Stimulated activated CD8-positive, alpha-beta memory T cell treated with anti-CD3 and anti-CD28 coated beads, Interleukin-7, amount 100 ng/mL, for 1 hour (primary cell): ENCODE measurements at regions not wholly inside any gene's neighbourhood (a gene's known extent, or its start where the extent isn't known, plus 50 kb on each side); places are given as distances from the start of the nearest gene placed in this dataset.

Source experiments
- DNase-seq, 2 donors: peaks; one replicate each; pipeline ENCODE4 v3.0.0-alpha.2; 2020; ENCODE audit warnings: low read depth in 2 of 2

DNA sequence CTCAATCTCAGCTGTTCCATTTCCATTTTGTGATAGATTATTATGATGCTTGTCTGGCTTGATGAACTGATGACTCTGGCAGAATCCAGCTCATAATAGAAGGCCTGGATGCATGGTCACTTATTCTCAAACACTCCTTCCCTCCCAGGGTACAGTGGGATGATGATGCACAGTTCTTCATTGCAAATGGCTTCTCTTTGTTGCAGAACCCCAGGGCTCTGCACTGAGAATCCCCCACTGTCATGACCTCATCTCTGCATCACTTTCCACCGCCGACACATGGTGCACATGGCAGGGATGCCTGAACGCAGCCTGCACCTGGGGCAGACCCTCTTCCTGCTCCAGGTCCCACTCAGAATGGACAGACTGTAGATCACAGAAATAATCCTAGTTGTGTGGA is 515.6 kb upstream of the NR2F2 start:
- DNase-seq: no peak

DNA sequence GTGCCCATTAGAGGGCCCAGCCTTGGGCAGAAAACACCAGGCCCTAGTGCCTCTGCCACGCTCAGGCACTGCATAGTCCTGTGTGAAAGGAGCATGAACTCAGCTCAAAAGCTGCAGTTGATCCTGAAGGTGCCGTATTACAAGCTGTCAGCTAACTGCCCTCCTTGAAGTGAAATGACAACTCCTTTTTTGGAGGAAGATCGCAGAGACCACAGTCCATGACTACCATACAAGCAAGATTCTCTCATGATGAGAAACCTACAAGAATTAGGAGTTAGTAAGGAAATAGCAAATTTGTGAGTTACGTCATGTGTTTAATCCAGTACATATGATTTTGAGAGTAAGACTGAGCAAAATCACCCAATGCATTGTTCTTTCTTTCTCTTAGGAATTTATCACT is 513.9 kb upstream of the NR2F2 start:
- no peak for DNase-seq

DNA sequence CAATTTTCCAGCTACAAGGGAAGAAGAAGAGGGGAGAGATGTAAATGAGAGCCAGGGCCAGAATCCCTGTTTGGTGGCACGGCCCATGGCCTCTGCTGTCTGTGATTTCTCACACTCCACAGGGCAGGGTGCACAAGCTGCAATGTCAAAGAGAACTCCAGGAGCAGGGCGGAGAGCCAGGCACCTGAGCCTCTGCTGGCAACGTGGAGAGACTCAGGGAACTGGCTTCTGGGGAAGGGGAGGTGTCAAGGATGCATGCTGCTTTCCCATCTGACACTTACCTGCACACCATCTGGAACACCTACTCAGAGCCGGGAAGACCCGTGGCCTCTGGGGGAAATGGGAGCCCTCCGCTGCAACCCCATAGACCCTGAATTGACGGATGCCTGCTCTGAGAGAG is 507.5 kb upstream of the NR2F2 start:
- DNase-seq: no peak

DNA sequence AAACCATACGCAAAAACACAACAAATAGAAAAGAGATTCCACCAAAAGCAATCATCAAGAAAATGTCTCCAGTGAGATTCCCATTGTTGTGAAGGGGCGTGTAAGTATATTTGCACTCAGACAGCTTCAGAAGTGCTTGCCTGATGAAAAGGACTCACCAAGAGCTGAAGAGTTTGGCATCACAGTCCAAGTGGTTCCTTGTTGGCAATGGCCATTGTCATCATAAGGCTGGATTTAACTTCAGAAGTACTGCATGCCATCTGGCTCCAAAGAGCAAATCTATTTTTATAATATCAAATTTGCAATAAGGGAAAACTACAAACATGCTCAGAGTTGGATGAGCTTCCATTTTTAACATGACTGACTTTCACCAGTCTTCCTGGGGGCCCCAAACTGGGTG is 505.3 kb upstream of the NR2F2 start:
- DNase-seq: no peak

DNA sequence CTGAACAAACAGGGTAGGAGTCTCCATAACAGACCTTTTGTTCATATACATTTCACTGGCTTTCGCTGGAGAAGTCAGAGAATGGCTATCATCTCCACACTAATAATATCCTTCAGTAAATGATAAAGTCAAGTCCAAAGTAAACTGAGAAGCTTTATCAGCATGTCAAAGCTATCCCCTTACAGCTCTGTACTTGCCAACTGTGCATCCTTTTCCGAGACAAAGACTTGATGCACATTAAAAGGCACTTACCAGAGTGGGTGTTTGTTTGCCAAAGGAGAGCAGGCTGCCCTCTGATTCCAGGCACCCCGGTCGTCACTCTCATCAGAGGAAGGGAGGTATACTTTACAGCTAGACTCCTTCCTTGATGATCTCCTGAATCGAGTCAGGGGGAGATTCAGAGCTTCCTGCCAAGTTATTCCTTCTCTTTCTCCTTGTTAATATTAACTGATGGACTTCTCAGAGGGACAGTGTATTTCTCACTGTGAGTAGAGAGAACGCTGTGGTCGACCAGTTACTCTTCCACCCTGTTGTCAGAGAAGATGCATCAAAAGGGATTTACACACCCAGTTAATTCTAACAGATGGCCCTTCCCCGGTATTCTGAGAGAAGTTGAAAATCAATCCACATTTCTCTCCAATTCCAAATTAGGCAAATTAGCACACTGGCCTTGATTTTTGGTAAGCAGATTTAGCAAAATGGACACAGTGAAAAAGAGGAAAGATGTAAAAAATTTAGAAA is 504.7 kb upstream of the NR2F2 start:
- no peak for DNase-seq

DNA sequence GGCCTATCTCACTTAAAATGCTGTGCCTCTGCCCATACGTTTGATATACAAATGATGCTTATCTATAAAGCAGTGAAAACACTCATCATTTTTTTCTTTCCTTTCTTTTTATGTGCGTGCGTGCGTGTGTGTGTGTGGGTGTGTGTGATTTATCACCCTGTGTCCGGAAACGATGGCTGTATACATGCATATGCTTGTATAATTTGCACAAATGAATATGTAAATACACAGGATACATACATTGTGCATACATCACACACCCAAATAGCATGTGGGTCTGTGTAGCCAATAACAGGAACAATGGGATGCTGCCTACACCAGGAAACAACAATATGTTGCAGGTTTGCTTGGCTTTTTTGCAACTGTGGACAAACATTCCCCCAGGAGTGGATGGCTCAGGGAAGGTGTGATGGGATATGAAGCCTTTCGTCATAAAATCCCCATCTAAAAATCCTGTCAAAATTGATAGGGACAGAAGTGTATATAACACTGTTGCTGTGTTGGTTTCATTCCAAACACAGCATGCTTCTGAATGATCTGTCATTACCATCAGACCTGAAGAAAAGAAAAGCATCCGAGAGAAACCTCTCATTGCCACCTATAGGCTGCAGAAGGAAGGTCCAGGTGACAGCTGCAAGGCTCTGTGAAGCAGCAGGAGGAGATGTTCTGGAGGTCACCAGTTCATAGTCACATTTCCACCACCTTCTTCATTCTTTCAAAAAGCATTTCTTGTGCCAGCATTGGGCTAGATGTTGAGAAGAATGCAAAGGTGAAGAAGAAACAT is 503.9 kb upstream of the NR2F2 start:
- DNase-seq: no peak

DNA sequence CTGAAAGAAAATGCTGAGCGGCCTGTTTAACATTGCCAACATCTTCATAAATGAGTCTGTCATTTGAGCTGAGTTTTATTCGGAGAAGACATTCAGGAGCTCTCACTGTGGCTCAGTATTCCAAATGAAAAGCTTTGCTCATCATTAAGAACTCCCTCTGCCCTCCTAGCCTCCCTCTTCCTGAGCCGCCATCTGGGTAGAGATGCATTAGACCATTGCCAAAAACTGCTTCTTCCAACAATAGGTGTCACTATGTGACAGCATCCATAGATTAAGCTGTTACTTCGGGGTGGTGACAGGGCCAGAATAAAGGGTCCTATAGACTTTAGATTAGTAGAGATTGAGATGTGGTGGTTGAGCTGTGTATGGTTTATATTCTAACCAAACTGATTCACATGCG is 501.4 kb upstream of the NR2F2 start:
- DNase-seq: no peak

DNA sequence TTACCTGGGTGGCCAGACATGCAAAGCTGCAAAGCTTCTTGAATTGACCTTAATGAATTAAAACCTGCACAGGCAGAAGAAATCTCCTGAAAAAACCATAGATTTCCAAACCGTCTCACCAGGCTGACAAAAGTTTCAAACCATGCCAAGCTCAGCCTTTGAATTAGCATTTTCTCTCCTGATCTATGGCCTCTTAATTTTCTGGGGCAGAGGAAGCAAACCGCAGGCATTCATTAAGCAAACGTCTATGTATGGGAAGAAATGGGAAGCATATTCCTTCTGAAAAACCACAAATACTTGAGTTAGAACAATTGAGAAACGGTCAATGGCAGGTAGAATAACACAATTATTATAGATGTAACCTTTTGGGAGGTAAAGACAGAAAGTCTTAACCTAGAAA is 500.2 kb upstream of the NR2F2 start:
- no peak for DNase-seq

DNA sequence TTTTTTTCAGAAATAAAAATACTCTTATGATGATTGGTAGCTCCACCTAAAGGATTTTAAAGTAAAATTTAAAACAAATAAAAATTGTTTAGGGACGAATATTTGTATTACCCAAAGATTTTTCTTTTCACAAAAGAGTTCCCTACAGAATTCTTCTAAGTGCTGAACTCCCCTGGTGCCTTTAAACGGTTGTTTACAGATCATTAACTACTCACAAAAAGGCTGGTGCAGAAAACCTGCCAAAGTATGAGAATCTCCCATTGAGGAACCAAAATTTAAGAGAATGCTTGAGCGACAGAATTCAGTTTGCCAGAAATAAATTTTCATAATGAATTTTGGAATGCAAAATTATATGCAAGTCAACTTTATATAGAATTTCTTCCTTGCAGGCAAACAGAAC is 497.8 kb upstream of the NR2F2 start:
- no peak for DNase-seq

DNA sequence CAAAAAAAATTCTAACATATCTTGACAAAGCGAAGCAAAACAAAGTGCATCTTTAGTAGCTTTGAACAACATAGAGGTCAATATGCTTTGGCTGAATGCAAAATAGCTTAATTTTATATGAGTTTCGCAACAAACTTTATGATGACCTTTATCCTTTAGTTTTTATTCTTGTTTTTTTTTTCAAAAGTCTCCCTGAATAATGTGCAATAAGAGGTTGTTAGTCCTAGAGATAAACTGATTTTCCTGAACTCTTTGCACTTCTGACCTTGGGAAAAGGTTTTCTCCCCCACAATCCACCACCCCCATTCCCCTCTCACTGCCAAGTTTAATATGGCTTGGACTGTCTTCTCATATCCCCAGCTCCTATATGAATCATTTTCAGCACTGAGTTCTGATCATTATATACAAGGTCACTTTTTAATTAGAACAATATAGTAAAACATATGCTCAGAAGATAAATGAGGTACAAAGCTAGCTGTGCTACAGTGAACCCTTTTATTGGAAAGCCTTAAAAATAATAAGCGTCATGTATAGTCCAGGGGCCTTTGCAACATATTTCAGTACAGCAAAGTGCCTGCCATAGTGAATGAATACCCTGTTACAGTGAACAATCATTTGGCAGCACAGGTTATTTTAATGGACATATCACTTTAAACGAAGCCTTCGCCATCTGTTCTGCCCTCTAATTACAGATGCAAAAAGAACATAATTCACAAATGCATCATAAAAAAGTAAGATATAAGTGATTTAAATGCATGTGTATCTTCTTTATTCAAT is 496.3 kb upstream of the NR2F2 start:
- no peak for DNase-seq

DNA sequence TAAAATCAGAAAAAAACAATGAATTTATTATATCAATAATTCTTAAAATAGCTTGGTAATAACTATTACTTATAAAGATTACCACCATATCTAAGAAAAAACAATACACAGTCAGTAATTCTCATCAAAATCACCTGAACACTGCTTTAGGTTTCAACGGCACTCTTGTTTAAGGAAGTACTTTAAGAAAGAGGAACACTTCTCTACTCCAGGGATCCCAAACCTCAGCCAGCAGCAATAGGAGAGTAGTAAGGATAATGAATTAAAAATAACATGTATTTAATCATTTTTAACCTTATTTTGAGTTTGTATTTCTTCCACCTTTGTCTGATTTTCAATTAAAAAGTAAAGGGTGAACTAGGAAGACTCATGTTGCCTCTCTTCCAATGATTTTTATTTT is 494.0 kb upstream of the NR2F2 start:
- DNase-seq: no peak

DNA sequence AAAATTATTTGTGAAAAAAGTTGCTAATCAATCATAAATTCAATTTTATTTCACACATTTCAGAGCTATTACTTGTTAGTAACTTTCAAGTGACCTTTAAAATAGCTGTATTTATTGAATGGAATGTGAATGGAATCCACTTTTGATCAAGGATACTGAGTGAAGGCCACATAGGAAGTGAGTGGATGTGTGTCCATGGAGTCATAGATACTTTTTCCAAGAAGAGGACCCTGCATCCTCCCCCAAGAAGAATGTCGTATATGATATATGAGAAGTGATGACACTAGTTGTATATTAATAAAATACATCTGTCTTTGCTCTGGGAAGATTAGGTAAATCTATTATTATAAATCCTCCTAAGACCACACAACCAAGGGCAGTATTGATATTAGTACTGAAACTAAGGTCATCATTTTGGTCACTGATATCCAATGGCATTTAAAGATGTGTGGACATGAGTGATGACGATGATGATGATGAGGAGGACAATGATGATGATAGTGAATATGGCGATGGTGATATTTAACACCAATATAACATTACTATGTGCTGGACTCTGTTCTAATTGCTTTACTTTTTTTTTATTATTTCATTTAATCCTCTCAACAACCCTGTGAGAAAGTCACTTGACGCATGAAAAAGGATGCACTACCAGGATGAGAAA is 493.0 kb upstream of the NR2F2 start:
- DNase-seq: no peak

DNA sequence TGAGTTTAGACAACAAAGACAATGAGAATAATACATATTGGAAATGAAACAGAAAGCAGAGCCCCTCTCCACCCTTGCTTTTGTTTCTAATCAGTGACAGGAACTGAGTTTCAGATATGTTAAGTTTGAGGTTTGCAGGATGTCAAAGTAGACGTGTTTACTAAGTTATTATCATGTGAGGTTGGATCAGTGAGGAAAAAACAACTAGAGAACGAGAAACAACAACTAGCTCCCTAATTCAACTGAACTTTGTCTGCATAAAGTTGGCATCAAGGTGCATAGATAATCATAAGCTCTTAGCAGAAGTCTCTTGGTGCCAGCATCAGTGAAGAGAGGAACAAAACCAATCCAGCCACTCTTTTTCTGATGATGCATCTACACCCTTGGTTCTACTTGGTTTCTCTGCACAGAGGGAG is 491.1 kb upstream of the NR2F2 start:
- DNase-seq: no peak

DNA sequence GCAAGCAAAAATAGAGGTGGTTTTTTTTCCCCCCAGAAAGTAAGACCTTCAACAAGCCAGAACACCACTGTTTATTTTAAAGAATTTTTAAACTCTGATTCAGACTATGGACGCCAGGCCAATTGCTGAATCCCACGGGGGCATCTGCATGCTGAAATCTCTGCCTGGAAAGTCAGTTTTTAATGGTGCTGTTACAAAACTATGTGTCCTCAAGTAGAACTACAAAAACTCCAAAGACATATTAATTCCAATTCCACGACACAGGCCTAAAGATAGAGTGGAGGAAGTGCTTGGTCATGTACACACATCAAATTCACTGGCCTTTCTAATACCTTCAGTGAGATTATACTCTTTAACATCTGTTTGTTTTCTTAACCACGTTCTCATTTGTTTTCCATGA is 490.5 kb upstream of the NR2F2 start:
- DNase-seq: no peak

DNA sequence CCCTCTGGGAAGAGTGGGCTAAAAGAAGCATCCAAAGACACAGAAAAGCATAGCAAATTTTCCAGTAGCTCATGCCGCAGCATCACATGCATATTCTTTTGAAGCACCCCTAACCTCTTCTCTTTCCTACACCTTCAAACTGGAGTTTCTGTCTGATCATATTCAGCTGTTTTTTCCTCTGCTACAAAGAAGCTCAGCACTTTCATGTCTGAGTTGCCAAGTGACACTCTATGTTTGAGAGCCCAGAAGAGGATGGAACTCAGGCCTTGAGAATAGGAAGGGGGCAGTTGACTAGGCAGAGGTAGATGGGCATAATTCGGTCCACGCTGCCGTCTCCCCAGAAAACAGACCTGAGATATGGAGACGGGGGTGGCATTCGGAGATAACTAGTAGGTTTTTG is 489.6 kb upstream of the NR2F2 start:
- DNase-seq: no peak

DNA sequence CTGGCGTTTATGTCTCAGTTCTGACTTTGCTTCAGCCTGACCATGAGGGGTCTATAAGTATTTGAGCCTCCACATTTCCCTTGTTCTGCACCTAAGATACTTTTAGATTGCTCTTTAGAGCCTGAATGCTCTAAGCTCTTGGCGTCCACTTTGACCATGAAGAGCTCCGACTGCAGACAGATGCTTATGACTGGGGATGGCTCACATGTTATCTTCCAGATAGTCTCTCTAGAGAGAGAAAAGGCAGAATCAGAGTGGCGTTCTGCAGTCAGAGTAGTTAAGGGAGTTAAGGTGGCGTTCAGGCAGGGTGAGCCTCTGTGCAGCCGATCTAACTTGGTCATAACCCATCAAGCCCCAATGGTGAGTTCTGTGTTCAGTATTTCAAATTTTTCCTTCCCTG is 487.9 kb upstream of the NR2F2 start:
- no peak for DNase-seq

DNA sequence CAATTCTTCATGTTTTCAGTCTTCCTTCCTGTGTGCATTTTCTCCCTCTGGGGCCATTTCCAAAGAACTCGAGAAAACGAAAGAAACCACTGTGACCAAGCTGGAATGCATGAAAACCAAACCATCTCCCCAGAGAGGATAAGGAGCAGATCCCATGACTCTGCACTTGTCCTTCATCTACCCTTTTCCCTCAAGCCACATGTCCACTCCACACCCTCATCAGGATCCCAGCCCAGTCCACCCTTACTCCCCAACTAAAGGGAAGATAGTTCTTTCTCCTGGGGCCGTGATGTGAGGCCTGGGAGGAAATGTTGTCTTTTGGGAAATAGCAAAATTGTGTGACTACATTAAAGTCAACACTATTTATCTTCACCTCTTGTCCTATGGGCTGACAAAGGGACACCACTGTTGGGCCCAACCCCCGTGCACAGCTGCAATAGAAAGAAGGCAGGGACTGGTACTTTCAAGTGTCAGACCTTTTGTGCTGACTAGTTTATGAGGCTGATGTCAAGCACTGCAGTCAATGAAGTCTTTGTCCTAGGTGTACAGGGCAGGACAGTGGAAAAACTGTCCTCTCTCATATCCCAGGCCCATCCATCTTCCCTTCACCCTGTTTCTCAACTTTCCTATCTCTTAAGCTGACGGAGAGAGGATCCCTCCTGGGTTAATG is 487.1 kb upstream of the NR2F2 start:
- DNase-seq: no peak

DNA sequence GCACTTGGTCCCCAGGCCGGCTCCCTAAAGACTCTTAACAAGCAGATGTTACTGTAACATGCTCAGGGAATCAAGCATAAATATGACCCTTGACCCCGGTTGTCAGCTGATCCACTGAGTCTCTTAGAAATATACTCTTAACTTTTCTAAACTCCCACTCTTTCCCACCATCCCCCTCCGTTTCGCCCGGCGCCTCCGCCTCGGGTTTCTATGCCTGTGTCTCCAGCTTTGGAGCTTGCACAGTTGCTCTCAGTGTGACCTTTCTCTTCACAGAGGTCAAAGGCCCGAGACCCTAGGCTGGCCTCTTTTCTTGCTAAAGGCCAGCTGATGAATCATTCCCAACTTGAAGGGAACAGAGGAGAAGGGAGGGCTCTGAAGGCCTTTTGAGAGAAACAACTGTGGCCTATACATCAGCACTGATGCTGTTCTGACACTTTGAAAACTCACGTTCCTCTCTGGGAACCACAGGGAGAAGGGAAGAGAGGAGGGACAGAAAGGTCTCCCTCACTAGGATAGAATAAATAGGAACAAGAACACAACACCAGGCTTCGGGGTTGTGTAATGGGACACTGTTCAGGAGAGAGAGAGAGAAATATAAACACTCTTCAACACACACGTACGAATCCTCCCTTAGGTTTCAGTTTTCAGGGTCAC is 484.5 kb upstream of the NR2F2 start:
- DNase-seq: no peak

DNA sequence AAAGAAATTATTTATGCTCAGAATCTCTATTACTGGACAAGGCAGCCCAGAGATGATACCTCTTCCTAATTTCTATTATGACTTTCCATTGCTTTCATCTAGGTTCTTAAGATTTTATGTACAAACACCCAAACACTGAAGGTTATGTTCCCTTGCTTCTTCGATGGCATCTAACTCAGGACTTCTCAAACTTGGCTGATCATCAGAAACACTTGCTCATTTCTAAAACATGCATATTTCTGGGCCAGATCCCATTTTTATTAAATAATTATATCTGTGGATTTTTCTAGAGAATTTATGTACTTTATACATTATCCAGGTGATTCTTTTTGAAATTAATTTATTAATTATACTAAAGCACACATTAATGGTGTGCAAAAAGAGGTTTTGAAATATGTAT is 482.4 kb upstream of the NR2F2 start:
- DNase-seq: no peak

DNA sequence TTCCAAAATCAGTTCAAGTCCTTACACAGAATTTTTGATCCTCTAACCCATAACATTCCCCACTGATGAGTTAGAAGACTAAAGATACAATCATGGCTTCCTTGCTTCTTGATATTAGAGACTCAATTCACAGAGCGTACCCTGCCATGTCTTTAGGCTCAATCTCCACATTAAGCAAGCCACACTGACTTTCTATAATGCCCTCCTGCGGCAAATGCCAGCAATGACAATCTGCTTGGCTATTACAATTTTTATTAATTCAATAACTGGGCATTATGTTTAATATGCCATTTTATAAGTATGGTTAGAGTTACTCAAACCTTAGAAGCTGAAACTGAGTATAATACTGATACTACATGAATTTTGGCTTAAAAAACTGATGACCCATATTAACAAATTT is 479.7 kb upstream of the NR2F2 start:
- no peak for DNase-seq

DNA sequence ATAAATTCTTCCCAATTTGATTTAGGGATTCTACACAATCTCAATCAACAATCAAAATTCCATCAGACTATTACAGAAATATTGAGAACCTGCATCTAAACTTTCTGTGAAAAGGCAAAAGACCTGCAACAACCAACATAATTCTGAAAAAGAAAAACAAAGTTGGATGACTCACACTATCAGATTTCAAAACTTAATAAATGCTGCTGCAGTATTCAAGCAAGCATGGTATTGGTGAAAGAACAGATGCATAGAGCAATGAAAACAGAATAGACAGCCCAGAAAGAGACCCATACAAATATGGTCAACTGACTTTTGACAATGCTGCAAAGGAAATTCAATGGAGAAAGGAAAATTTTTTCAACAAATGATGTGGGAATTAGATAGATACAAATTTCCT is 477.1 kb upstream of the NR2F2 start:
- no peak for DNase-seq
